SK-N-SH (cell line): ENCODE measurements at regions not wholly inside any gene's neighbourhood (a gene's known extent, or its start where the extent isn't known, plus 50 kb on each side); places are given as distances from the start of the nearest gene placed in this dataset.

Experiments
- CTCF ChIA-PET: fragments of 300-600, 350-600 bp; formaldehyde crosslinking; extraction: SDS; loops from one replicate; lab custom pipeline; 2021; lab: Yijun Ruan, JAX
- POLR2A ChIA-PET: fragments of 350-600 bp; sonication (Branson Sonifier 250); formaldehyde crosslinking; extraction: SDS; loops from one replicate; lab custom pipeline; 2020; ENCODE audit warnings: antibody characterized with exemption, inconsistent platforms; lab: Yijun Ruan, JAX
- DNase-seq: peaks from one replicate; pipeline ENCODE4 v3.0.0; 2012
- H2AFZ ChIP-seq: fragments of 200-600 bp; sonication (generic); 2 replicates; pipeline ENCODE4 v1.8.1; 2016; ENCODE audit warnings: antibody characterized with exemption, mild to moderate bottlenecking, low read depth
- H3F3A ChIP-seq: fragments of 200-600 bp; sonication (generic); replicated peaks from 2 replicates; pipeline ENCODE3; 2016; ENCODE audit warnings: antibody characterized with exemption, mild to moderate bottlenecking; ENCODE audit not compliant: insufficient read depth
- H3K27ac ChIP-seq, 2 experiments: fragments of 200-500 bp in 1 of 2; fragments of 200-600 bp in 1 of 2; sonication (Bioruptor generic) in 1 of 2; sonication (generic), shearing (Covaris generic) in 1 of 2; 2 replicates each; pipeline versions ENCODE4 v1.5.1 to v1.6.1; 2014 to 2016; ENCODE audit warnings: low read depth in 2 of 2, inconsistent platforms in 1 of 2, low read length in 1 of 2, mild to moderate bottlenecking in 1 of 2, mixed read lengths in 1 of 2
- H3K27me3 ChIP-seq: fragments of 200-600 bp; sonication (generic), shearing (Covaris generic); 2 replicates; pipeline ENCODE4 v1.6.1; 2016; ENCODE audit warnings: mixed run types; ENCODE audit not compliant: insufficient read depth
- H3K36me3 ChIP-seq, 2 experiments: fragments of 200-500 bp in 1 of 2; fragments of 200-600 bp in 1 of 2; sonication (Bioruptor generic) in 1 of 2; sonication (generic) in 1 of 2; replicated peaks in 1 of 2; 2 replicates each; pipeline versions ENCODE3 to v1.5.1; 2014 to 2016; ENCODE audit warnings: low read length in 1 of 2, mild to moderate bottlenecking in 1 of 2; ENCODE audit not compliant: insufficient read depth in 2 of 2, control insufficient read depth in 1 of 2
- H3K4me1 ChIP-seq, 2 experiments: fragments of 200-500 bp in 1 of 2; fragments of 200-600 bp in 1 of 2; sonication (Bioruptor generic) in 1 of 2; sonication (generic), shearing (Covaris generic) in 1 of 2; 2 replicates each; pipeline versions ENCODE4 v1.5.1 to v1.6.1; 2014 to 2016; ENCODE audit warnings: low read depth in 1 of 2, low read length in 1 of 2, mixed run types in 1 of 2; ENCODE audit not compliant: insufficient read depth in 2 of 2, control insufficient read depth in 1 of 2
- H3K4me2 ChIP-seq: fragments of 200-600 bp; sonication (generic), shearing (Covaris generic); 2 replicates; pipeline ENCODE4 v1.6.1; 2017; ENCODE audit warnings: mixed run types
- H3K4me3 ChIP-seq, 2 experiments: fragments of 200-500 bp in 1 of 2; fragments of 200-600 bp in 1 of 2; sonication (Bioruptor generic) in 1 of 2; sonication (generic), shearing (Covaris generic) in 1 of 2; 2 replicates each; pipeline versions ENCODE4 v1.5.1 to v1.8.1; 2014 to 2016; ENCODE audit warnings: low read depth in 2 of 2, inconsistent platforms in 1 of 2, low read length in 1 of 2, mild to moderate bottlenecking in 1 of 2, mixed read lengths in 1 of 2, moderate library complexity in 1 of 2
- H3K79me2 ChIP-seq: fragments of 200-600 bp; sonication (generic); 2 replicates; pipeline ENCODE4 v1.8.1; 2017; ENCODE audit warnings: mild to moderate bottlenecking; ENCODE audit not compliant: insufficient read depth
- H3K9ac ChIP-seq: fragments of 200-600 bp; sonication (generic); 2 replicates; pipeline ENCODE4 v1.6.1; 2017; ENCODE audit warnings: mixed run types
- H3K9me2 ChIP-seq: fragments of 200-600 bp; sonication (generic); 2 replicates; pipeline ENCODE4 v1.6.1; 2017; ENCODE audit warnings: mixed run types
- H3K9me3 ChIP-seq: fragments of 200-600 bp; sonication (generic); 2 replicates; pipeline ENCODE4 v1.6.1; 2017; ENCODE audit warnings: mixed run types, mild to moderate bottlenecking, moderate library complexity
- H4K20me1 ChIP-seq: fragments of 200-600 bp; sonication (generic); 2 replicates; pipeline ENCODE4 v1.6.1; 2017; ENCODE audit warnings: mild to moderate bottlenecking, mixed run types; ENCODE audit not compliant: insufficient read depth
- EP300 ChIP-seq, 2 experiments: IDR thresholded peaks; 2 replicates each; pipeline versions ENCODE4 v1.4.0 to v1.6.1; 2012; ENCODE audit warnings: borderline replicate concordance in 1 of 2, low read depth in 1 of 2, low read length in 1 of 2
- FOSL2 ChIP-seq: IDR thresholded peaks from 2 replicates; pipeline ENCODE4 v1.4.0; 2012; ENCODE audit warnings: low read depth, mild to moderate bottlenecking, moderate library complexity, borderline replicate concordance
- FOXM1 ChIP-seq: IDR thresholded peaks from 2 replicates; pipeline ENCODE4 v1.4.0; 2012; ENCODE audit warnings: low read depth, mild to moderate bottlenecking
- GABPA ChIP-seq: IDR thresholded peaks from 2 replicates; pipeline ENCODE4 v1.4.0; 2012; ENCODE audit warnings: low read depth, mild to moderate bottlenecking
- JUND ChIP-seq: IDR thresholded peaks from 2 replicates; pipeline ENCODE4 v1.4.0; 2012
- MEF2A ChIP-seq: IDR thresholded peaks from 2 replicates; pipeline ENCODE4 v1.4.0; 2012; ENCODE audit warnings: low read depth, borderline replicate concordance
- MXI1 ChIP-seq: IDR thresholded peaks from 2 replicates; pipeline ENCODE4 v1.6.1; 2012; ENCODE audit warnings: mild to moderate bottlenecking, low read depth, low read length, improper control_type of control experiment
- NFIC ChIP-seq: IDR thresholded peaks from 2 replicates; pipeline ENCODE4 v1.4.0; 2012; ENCODE audit warnings: borderline replicate concordance
- POLR2AphosphoS5 ChIP-seq: IDR thresholded peaks from 2 replicates; pipeline ENCODE4 v1.6.1; 2012; ENCODE audit warnings: low read depth, low read length
- RAD21 ChIP-seq: IDR thresholded peaks from 2 replicates; pipeline ENCODE4 v1.6.1; 2012; ENCODE audit warnings: mild to moderate bottlenecking, low read length
- RCOR1 ChIP-seq: fragments of 150-350 bp; IDR thresholded peaks from 2 replicates; pipeline ENCODE4 v1.6.1; 2017; ENCODE audit warnings: antibody characterized with exemption, low read length
- RFX5 ChIP-seq: IDR thresholded peaks from 2 replicates; pipeline ENCODE4 v1.6.1; 2012; ENCODE audit warnings: mild to moderate bottlenecking, improper control_type of control experiment, low read length
- RXRA ChIP-seq: IDR thresholded peaks from 2 replicates; pipeline ENCODE4 v1.4.0; 2012; ENCODE audit warnings: low read depth, mild to moderate bottlenecking, borderline replicate concordance
- SIN3A ChIP-seq: IDR thresholded peaks from 2 replicates; pipeline ENCODE4 v1.6.1; 2012; ENCODE audit warnings: low read depth, mild to moderate bottlenecking, low read length, moderate library complexity, borderline replicate concordance
- SMC3 ChIP-seq: IDR thresholded peaks from 2 replicates; pipeline ENCODE4 v1.6.1; 2012; ENCODE audit warnings: low read depth, low read length, improper control_type of control experiment
- TCF12 ChIP-seq: IDR thresholded peaks from 2 replicates; pipeline ENCODE4 v1.4.0; 2012
- YY1 ChIP-seq: IDR thresholded peaks from 2 replicates; pipeline ENCODE4 v1.4.0; 2012; ENCODE audit warnings: low read depth, mild to moderate bottlenecking
- WGBS: methylation state at CpG from one replicate; pipeline ENCODE4 v1.1.6; 2017; ENCODE audit warnings: low lambda C conversion rate; 5-methylcytosine and 5-hydroxymethylcytosine counted together
- TF ChIP-seq, protein P1 (sequence below): fragments of 150-350 bp; IDR thresholded peaks from 2 replicates; pipeline ENCODE4 v1.6.1; 2017; ENCODE audit warnings: antibody characterized with exemption, low read length, low read depth, borderline replicate concordance

DNA sequence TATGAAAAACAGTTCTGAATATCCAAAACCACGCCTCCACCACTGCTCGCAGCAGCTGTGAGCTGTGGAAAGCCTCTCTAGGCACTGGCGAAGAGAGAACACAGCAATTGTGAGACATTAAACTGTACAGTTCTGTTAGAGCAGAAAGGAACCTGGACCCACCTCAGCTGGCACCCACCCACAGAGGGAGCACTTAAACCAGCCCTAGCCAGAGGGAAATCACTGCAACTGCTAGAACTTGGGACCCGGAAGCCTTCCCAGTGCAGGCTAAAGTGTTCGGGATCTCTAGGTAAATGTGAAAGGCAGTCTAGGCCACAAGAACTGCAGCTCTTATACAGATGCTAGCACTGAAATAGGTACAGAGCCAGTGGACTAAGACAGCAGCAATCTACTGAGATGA is 308.8 kb downstream of the PRR32 start:
- no peak overlapping the region for H3K27ac ChIP-seq
- H3K27me3 ChIP-seq = no peaks in the 10 kb centered on the region
- DNase-seq = no peak
- TF ChIP-seq TCF12 = no peak
- no peak for TF ChIP-seq SMC3
- TF ChIP-seq MXI1 = no peak
- no peak for TF ChIP-seq JUND
- TF ChIP-seq RFX5 = no peak
- no peak for TF ChIP-seq MEF2A
- no peak for TF ChIP-seq FOSL2
- no peak for TF ChIP-seq RCOR1
- no peak for TF ChIP-seq RXRA
- TF ChIP-seq EP300 (IDR thresholded peaks at IDR 0.05; ENCODE audit: borderline replicate concordance in 1 of 2, low read depth in 1 of 2, low read length in 1 of 2) = no peak
- TF ChIP-seq NFIC = no peak
- TF ChIP-seq, protein P1, sequence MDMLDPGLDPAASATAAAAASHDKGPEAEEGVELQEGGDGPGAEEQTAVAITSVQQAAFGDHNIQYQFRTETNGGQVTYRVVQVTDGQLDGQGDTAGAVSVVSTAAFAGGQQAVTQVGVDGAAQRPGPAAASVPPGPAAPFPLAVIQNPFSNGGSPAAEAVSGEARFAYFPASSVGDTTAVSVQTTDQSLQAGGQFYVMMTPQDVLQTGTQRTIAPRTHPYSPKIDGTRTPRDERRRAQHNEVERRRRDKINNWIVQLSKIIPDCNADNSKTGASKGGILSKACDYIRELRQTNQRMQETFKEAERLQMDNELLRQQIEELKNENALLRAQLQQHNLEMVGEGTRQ = no peak
- TF ChIP-seq POLR2AphosphoS5 = no peak
- no peak for TF ChIP-seq SIN3A
- H3K36me3 ChIP-seq = no peaks in the 10 kb centered on the region
- H3K9me2 ChIP-seq = no peaks in the 10 kb centered on the region
- POLR2A ChIA-PET = no interaction called here
- no peaks in the 10 kb centered on the region; the same call in 1 of the 2 replicates for H3K9me3 ChIP-seq
- H3K79me2 ChIP-seq = no peaks in the 10 kb centered on the region
- H4K20me1 ChIP-seq = no peaks in the 10 kb centered on the region
- H3F3A ChIP-seq = no peaks in the 10 kb centered on the region
- H3K4me3 ChIP-seq = no peak overlapping the region
- CTCF ChIA-PET = no interaction called here
- H3K4me2 ChIP-seq = no peak overlapping the region
- WGBS = 10% methylated on average over 3 of the region's 5 CpGs
- H3K4me1 ChIP-seq = no peaks in the 10 kb centered on the region
- no peak overlapping the region for H2AFZ ChIP-seq
- no peak overlapping the region for H3K9ac ChIP-seq

DNA sequence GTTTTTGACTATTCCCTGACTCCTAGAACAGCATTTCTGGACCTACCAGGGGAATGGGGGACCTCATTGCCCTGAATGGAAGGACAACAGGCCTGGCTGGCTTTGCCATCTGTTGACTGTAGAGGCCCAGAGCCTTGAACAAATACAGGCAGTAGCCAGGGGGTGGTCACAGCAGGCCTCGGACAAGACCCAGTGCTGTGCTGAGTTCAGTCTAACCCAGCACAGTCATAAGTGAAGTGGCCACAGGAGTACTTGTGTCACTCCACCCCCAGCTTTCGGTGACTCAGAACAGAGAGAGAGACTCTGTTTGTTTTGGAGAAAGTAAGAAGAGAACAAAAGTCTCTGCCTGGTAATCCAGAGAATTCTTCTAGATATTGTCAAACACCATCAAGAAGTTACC is 310.0 kb downstream of the PRR32 start:
- no peak for DNase-seq
- Histone ChIP-seq H4K20me1 (no peaks in the 10 kb centered on the region), H2AFZ (no peak overlapping the region), H3K4me2 (no peak overlapping the region), H3K79me2 (no peaks in the 10 kb centered on the region), H3K36me3 (no peaks in the 10 kb centered on the region), H3K9ac (no peak overlapping the region), H3F3A (no peaks in the 10 kb centered on the region), H3K4me3 (no peak overlapping the region), H3K27me3 (no peaks in the 10 kb centered on the region), H3K9me3 (no peaks in the 10 kb centered on the region; the same call in 1 of the 2 replicates), H3K27ac (no peak overlapping the region), H3K4me1 (no peaks in the 10 kb centered on the region), H3K9me2 (no peaks in the 10 kb centered on the region)
- no peak for TF ChIP-seq RCOR1
- TF ChIP-seq GABPA = no peak
- no peak for TF ChIP-seq FOXM1
- no peak for TF ChIP-seq POLR2AphosphoS5
- TF ChIP-seq RAD21 = no peak
- no peak for TF ChIP-seq YY1
- no peak for TF ChIP-seq FOSL2
- ChIA-PET POLR2A (no interaction called here), CTCF (no interaction called here)
- WGBS = 9% methylated on average over 2 of the region's 2 CpGs
